Nucleus accumbens (tissue), 56 donors: ENCODE measurements at regions not wholly inside any gene's neighbourhood (a gene's known extent, or its start where the extent isn't known, plus 50 kb on each side); places are given as distances from the start of the nearest gene placed in this dataset.
"Not testable (repeated sequence)": the region's sequence is repeated elsewhere in the genome, so short reads cannot be mapped to it uniquely, and the experiment has no call there.

Experiments
- DNase-seq, 56 donors: peaks; one replicate each; lab custom pipeline; 2025; lab: John Stamatoyannopoulos, UW

DNA sequence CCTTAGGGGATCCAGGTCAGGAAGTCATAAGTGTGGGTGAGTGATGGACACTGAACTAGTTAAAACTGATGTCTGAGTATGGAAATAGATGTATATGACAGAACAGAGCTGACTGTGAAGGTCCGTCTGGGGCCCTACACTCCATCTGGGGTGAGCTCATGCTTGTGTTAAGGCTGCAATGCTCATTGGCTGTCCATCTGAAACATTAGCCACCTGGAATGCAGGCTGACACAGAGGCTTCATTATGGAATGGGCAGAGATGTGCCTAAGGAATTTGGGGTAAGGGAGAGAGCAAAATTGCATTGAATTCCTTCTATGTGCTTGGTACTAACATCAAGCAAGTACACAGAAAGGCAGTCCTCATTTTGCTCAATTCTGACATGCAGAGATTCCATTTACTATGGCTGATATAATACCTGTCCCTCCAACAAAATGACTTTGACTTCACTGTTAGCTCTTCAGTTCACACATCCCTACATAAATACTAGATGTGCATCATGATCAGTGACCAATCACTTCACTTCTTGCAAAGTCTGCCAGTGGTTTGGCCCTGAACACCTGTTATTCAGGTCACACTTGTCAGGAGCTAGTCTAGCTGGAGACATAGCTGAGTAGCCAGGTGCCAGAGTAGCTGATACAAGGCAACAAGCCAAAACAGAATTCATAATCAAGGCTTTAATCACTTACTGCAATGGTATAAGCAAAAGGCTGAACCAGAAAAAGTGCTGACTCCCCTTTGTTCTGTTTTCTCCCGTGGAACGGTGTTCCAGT lies 128.9 kb upstream of the VWC2 start:
- no peak for DNase-seq

DNA sequence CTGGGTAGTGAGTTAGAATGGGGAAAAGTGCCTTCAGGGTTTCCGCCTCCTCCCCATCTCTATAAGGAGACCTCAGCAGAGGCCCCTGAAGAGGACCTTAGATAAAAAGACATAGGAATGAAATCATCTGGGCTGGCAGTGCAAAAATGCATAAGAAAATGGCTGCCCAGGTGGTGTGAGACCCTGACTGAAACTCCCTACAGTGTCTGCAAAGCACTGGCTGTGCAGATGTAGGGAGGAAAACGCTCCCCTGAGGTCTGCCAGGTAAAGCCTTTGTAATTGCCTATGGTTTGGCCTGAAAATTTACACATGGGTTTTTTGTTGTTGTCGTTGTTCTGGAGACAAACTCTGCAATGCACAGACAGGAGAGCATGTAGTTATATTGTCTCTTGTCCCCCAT lies 128.1 kb upstream of the VWC2 start:
- no peak for DNase-seq

DNA sequence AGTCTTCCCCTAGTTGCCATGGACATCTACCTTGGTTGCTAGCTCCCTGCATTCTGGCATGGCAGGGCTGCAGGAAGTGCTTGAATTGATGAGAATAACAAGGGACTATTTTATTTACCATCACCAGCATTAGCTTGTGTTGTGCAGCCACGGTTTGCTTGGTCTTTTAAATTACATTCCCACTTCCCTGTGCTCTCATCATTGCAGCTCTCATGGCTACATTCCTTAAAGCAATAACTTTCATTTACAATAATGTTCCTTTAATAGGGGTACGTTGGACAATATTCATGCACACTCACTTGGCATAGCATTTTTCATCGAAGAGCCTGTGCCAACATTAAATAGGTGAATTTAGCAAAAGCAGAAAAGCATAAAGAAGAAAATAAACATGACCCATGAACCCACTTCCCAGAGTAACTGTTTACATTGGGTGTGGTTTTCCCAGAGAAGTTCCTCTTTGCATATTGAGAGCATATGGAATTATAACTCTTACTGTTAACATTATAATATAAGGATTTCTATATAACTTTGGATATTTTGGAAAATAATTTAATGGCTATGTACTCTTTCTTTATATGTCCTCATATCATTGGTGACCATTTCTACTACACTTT lies 113.2 kb upstream of the VWC2 start:
- DNase-seq = no peak

DNA sequence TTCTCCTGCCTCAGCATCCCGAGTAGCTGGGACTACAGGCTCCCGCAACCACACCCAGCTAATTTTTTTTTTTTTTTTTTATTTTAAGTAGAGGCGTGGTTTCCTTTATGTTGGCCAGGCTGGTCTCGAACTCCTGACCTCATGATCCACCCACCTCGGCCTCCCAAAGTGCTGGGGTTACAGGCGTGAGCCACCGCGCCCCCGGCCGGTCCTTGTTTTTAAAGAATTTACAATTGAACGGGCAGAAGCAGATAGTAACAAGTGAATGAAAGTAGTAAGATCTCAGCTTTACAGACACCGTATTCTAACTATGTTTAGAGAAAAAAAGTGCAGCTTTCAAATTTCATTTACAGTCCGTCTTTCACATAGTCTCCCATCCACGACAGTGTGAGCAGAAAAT lies 112.5 kb upstream of the VWC2 start:
- DNase-seq = no peak

DNA sequence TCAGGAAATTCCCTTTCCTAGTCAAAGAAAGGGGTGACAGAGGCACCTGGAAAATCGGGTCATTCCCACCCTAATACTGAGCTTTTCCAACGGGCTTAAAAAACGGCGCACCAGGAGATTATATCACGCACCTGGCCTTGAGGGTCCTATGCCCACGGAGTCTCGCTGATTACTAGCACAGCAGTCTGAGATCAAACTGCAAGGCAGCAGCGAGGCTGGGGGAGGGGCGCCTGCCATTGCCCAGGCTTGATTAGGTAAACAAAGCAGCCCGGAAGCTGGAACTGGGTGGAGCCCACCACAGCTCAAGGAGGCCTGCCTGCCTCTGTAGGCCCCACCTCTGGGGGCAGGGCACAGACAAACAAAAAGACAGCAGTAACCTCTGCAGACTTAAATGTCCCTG lies 107.5 kb upstream of the VWC2 start:
- DNase-seq = not testable (repeated sequence)

DNA sequence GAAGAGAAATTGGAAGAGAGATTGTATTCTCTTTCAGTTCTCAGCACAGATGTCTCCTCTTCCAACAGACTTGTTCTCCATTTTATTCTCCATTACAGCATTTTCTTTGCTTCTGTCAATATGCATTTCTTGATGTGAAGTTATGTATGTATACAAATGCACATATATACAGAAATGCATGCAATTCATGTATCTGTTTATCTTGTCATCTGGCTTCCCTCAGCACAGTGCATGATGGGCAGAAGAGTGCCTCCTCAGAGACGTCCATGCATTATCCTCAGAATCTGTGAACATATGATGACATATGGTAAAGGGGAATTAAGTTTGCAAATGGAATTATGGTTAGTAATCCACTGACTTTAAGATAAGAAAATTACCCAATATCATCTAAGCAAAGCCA lies 106.7 kb upstream of the VWC2 start:
- no peak for DNase-seq

DNA sequence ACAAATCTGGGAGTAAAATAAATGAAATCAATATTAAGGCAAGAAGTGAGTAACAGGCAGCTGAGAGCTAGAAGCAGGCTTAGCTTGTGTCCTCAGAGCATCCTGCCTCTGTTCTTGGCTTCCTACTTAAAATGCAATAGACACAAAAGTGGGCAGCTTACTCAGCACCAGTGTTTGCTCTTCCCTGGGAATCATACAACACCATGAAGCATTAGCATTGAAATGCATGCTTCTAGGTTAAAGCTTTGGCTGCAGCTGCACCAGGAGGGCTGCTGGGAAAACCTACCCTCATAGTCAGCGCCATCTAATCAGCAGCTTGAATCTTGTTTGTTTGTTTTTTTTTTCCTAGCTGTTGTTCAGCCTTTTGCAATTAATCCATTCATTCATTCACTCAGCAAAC lies 104.2 kb upstream of the VWC2 start:
- no peak for DNase-seq

DNA sequence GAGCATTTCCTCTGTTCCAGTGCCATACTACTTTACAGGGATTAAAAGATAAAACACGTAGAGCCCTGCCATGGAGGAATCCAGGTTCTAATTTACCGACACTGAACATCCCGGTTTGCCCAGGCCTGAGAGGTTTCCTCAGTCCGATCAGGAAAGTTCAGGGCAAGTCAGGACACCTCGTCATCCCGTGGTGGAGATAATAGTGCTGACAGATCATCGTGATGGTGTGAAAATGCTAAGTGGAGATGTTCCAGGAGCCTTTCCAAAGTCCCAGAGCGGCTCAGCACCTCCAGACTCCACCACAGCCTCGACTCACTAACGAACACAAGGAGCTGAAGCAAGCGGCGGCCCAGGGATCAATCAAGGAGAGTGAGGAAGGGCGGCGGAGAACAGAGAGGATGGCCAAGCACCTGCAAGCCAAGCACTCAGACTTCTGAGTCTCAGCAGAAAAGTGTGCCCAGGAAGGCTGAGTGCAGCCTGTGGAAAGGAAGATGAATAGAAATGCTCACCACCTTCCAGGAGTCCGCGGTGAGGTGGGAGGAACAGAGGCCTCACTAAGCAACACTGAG lies 103.7 kb upstream of the VWC2 start:
- no peak for DNase-seq

DNA sequence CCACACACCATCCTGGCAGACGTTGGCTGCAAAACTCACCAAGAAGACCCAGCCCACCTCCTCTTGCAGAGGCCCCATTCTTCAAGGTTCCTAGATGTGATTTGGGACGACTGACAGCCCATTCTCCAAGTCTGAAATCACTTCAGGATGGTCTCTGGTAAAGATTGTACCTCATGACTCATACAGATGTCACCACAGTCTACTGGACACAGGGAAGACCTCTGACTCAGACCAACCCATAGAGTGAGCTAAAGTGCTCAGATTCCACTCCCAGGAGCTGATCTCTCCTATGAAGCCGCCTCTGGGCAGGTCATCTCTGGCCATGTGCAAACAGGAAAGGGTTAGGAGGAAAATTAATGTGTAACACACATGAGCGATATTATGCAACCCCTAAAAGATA lies 102.4 kb upstream of the VWC2 start:
- no peak for DNase-seq

DNA sequence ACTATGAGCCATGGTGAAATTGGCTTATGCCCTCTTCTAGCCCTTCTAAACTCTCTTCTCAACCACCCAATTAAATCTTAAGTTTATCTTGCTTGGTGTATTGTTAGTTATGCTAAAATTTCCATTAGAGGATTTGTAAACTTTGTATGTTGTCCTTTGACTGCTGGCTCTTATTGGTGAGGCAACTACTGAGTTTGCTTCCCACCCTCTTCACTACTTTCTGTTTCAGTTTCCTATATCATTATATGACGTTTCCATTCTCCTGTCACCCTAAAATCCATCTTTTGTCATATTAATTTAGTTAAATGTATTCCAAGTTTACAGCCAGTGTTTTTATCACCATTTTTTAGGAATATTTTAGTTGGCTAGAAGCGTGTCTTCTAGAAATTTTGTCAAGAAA lies 80.9 kb upstream of the VWC2 start:
- DNase-seq = no peak

DNA sequence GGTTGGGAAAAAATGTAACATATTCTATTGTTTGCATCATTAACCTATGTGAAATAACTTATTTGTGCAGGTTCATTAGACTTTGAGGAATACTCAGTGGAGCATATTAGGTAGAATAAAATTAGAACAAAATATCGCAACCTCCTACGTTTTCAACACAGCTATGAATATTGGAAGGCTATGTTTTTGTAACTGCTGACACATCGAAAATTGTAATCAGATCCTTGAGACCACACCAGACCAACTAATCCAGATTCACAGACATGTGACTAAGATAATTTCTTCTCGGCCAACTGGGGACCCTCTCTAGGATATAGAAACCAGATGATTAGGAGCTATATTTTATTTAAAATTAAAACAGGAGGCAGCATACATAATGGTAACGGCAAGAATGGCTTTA lies 77.5 kb upstream of the VWC2 start:
- no peak for DNase-seq

DNA sequence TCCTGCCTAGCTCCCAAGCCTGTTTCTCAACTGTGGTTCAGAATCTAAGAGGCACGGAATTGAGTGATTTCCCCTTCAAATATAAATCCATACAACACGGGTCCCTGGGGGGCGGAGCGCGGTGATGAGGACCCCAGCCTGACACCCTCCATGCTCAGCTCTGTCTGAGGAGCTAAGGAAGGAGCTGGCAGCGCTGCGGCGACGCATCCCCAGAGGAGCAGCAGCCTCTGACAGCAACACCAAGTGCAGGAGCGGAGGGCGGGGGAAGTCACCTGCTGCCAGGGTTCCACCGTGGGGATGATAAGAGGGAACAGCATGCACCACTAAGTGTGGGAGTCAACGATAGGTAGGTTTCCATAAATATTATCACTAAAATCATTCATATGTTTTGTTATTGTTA lies 72.6 kb upstream of the VWC2 start:
- no peak for DNase-seq

DNA sequence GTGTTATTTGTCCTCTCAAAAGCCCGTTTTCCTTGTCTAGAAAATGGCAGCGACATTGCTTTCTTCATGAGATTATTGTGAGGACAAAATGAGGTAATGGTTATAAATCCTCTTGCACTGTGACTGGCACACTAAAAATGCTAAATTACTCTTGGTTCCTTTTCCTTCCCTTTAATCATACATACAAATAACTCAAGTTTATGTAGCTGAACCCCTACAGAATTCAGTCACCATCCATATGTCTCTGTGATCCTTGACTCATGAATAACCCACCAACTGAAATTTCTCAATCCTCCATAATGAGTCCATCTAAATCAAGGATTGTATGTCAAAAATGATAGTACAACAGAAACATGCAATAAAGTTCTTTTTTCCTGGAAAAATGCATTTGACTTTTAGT lies 71.3 kb upstream of the VWC2 start:
- DNase-seq = no peak

DNA sequence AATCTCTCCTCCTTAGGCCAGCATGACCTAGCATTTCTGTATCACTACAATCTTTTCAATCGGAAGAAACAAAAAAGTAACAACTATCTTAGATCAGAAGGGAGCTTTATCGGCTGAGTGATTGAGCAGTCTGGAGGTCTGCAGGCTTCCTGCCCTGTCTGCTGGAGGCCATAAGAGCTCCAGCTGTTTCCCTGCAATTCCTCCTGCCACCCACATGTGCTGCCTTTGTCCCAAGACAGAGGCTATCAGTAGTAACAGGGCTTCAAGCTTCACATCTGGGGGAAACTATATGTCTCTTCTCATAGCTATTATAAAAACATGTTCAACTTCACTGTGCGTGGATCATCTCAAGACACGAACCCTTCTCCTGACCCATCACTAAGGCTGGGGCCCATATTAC lies 70.1 kb upstream of the VWC2 start:
- no peak for DNase-seq

DNA sequence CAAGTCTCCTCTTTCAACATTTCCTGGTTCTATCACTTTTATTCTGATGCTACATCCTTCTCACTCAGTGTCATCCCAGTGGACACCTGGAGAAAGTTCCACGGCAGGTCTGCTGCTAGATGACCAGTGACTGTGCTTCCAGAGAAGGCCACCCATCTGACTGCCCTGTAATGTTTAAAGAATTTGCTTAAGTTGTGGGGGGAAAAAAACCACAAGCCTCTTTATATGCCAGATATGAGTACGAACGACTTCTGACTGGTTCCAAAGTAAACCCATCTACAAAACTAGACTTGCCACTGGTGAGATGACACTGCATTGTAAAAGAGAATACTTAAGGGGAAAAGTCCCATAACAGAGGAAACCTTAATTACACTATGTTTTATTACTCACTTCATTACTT lies 69.6 kb upstream of the VWC2 start:
- DNase-seq = no peak

DNA sequence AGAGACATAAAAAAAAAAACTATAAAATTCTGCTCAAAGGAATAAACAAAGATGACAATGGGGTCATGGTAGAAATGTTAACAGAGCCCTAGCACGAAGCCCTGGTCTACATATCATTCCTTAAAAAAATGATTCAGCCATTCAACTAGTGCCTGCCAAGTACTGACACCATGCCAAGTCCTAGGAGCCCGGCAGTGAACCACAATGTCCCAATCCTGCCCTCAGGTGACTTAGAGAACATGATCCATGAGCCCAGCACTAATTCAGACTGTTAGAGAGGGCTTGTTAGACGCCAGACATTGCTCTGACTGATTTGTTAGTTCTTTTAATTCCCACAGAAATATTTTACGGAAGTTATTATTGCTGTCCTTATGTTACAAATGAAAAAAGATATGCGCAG lies 67.3 kb upstream of the VWC2 start:
- DNase-seq = no peak

DNA sequence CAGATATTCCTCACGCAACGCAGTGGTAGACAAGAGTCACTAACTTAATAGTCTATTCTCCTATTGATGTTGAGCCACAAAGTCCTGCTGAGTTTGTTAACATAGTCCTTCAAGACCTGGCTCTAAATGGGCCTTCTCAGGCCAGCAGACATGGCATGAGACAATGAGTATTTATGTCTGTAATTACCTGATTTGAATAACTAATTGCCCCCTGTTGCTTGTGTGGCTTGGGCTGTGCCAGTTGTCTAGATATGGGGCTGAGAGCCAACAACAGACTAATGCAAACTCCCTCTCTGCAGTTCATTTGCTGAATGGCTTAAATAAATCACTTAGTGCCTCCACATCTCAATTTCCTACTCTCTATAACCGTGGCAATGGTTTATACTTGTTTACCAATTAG lies 65.5 kb upstream of the VWC2 start:
- DNase-seq = peak in 5 of 56 donors; percentile 2 to 17 (median 8)

DNA sequence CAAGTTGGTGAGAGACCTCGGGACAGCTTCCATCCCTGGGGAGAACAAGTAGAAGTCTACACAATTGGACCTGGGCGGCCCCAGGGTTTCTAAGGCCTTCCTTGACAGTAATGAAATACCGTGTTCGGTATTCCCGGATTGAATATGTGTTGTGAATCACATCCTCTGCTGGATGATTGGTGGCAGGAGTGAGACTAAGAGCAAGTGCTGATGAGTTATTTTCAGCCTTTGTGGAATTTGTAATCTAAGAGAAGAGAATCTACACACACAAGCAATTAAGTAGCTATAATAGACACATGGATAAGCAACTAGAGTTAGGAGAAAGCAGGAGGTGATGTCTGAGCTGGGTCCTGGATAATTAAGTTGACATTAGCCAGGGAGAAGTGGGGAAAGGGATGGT lies 64.8 kb upstream of the VWC2 start:
- DNase-seq = no peak

DNA sequence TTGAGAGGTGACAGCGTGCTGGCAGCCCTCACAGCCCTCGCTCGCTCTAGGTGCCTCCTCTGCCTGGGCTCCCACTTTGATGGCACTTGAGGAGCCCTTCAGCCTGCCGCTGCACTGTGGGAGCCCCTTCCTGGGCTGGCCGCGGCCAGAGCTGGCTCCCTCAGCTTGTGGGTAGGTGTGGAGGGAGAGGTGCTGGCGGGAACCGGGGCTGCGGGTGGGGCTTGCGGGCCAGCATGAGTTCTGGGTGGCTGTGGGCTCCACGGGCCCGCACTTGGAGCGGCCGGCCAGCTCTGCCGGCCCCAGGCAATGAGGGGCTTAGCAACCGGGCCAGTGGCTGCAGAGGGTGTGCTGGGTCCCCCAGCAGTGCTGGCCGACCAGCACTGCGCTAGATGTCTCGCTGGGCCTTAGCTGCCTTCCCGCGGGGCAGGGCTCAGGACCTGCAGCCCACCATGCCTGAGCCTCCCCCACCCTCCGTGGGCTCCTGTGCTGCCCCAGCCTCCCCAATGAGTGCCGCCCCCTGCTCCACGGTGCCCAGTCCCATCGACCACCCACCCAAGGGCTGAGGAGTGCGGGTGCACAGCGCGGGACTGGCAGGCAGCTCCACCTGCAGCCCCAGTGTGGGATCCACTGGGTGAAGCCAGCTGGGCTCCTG lies 62.2 kb upstream of the VWC2 start:
- not testable (repeated sequence) for DNase-seq

DNA sequence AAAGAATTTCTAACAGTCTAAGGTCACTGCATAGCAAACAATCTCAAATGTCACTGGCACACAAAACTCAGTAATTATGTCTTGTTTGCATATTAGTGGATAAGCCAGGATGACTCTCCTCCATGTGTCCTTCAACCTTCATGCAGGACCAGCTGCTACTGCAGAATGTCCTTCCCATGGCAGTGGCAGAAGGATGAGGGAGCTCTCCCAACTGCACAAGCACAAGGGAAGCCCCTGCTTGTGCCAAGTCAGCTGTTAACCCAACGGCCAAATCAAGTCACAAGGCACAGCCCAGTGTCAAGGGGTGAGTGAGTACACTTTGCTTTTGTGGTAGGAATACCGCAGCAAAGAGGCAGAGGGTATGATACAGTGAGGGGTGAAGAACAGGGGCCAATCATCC lies 59.3 kb upstream of the VWC2 start:
- DNase-seq = no peak

DNA sequence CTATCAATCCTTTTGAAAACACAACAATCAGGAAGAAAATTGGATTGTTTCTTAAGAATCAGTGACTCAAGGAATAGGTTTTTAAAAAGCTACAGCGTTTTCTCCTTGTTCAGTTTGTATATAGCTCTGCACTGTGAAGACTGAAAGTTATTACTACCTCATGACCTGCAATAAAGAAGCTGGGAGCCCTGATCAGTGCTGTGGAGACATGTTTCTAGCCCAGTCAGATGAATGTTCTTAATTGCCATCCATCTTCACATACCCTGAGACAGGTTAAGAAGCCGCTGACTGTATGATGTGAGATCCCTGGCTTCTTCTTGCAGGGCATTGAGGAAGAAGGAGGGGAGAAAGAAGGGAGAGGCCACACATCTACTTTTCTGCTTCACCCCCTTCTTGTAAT lies 58.0 kb upstream of the VWC2 start:
- DNase-seq = no peak

DNA sequence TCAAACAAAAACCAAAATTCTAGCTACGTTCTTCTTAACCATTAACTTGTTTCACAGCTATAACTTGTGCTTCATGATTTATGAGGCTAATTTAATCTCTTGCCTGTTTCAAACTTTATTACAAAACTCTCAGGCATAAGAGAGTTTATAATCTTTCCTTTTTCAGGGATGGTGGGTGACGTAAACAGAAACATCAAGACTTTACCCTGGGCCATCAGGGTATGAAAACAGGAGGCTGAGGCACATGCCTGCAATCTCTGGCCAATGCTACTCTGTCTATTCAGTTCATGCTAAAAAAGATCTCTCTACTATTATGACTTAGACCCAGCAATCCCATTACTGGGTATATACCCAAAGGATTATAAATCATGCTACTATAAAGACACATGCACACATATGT lies 55.9 kb upstream of the VWC2 start:
- no peak for DNase-seq
